ENCODE measurements at regions not wholly inside any gene's neighbourhood (a gene's known extent, or its start where the extent isn't known, plus 50 kb on each side); places are given as distances from the start of the nearest gene placed in this dataset.

DNA sequence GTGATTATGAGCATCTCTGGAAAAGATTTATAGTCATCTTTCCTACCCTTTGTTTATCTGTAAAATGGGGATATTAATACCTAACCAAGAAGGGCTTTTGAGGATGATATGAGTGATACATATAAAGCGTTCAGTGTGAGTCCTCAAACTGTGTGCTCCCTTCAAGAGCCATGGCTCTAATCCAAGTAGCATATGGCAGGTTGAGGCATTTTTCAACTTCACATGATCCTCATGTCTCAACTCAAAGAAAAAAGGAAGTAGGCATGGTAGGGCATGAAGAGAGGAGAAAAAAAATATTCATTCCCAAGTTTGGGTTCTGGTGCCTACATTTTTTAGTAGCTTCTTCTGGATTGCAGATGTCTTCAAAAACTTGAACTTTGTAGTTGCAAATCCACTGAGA lies 286.3 kb upstream of the ATP2B1 start:
- no peak for DNase-seq (ENCODE audit: low read depth)

GRCh38 chr12:89993632-89994031 lies 285.0 kb upstream of the ATP2B1 start:
- DNase-seq (ENCODE audit: low read depth): no peak

GRCh38 chr12:89992668-89993451 lies 284.2 kb upstream of the ATP2B1 start:
- DNase-seq (ENCODE audit: low read depth): no peak

GRCh38 chr12:89991807-89992590 lies 283.4 kb upstream of the ATP2B1 start:
- DNase-seq (ENCODE audit: low read depth): no peak

GRCh38 chr12:89988188-89988915 lies 279.7 kb upstream of the ATP2B1 start:
- DNase-seq (ENCODE audit: low read depth): no peak

DNA sequence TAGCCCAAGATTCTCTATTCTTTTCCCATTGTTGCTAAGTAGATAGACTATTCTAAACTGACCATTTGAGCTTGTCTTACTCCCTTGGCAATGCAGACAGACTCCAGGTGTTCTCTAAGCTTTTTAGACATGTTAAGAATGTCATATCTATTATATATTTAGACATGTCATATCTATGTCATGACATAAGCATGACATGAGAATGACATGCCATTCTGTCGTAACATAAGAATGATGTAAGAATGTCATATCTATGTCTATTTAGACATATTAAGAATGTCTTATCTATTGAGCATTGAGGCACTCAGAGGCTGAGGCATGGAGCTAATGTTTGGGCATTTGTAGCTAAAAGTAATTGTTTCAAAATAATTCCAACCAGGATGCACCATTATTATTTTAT lies 277.3 kb upstream of the ATP2B1 start:
- no peak for DNase-seq (ENCODE audit: low read depth)

- DNase-seq (ENCODE audit: low read depth): no peak
These were observed 276.2 kb upstream of the ATP2B1 start for GRCh38 chr12:89984846-89985245.

GRCh38 chr12:89983622-89984021 lies 275.0 kb upstream of the ATP2B1 start:
- DNase-seq (ENCODE audit: low read depth): no peak

DNA sequence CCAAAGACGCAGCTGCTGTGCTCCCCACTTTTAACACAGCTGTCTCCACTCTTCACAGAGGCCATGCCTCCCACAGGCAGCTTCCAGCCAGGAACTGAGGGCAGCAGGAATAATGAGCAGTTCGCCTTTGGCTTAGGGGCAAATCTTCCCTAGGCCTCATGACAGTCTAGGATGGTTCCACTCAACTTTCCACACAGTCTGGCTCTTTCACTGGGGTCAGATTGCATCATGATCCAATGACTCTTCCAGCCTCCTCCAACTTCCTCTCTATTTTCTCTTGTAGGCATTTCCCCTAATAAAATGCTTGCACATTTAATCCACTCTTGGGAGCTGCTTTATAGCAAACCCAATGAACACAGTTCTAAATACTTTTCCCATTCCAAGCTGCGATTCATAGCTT lies 271.6 kb upstream of the ATP2B1 start:
- DNase-seq (ENCODE audit: low read depth): peak; percentile 64

- peak; percentile 22 for DNase-seq (ENCODE audit: low read depth)
These were observed 268.9 kb upstream of the ATP2B1 start for GRCh38 chr12:89977405-89978085.

DNA sequence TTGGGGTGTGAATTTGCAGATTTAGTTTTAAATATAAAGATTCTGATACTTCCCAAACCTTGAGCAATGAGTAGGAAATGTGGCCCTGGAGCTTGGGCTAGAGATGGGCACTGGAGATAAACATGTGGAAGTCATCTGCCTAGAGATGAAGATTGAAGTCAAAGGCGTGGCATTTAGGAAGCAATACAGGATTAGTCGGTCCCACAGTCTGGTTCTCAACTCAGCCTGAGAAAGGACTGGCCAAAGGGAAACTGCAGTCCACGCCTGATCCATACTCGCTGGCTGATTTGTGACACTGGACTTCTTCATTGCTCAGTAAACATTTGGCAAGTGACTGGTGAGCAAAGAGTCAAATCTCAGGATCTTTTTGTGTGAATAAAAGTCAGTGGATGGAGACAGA lies 268.2 kb upstream of the ATP2B1 start:
- DNase-seq (ENCODE audit: low read depth): no peak

DNA sequence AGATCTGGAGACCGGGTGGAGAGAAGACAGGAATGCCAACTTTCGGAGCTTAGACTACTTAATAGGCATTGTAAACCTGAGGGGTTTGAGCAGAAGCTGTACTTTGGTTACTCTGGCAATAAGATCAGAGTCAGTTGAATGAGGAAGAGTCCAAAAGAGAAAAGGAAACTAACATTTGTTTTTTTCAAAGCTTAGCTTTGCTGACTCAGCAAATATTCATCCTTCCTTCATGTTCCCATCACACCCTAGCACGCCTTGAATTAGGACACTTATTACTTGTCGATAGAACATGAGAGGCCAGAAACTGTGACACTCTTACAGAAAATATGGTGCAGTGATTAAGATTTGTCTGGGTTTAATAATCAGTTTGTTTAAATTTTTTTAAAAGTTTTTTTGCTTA lies 266.9 kb upstream of the ATP2B1 start:
- no peak for DNase-seq (ENCODE audit: low read depth)

DNA sequence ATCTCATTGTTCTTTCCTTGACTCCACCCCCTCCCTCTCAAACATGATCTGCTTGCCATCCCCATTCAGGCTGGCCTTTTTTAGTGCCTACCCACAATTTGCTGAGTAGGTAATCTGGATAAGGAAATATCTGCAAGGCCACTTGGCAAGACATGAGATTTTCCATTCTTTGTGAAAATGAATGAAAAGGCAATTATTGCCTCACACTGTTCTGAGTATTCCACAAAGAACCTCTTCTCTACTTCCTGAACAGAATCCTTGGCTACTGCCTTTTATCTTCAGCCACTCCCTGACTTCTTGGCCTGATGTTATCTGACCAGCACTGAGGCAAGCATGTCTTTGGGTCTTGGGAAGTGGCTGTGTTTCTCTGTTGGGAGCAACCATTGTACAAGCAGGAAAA lies 263.2 kb upstream of the ATP2B1 start:
- DNase-seq (ENCODE audit: low read depth): peak; percentile 88

- no peak for DNase-seq (ENCODE audit: low read depth)
These were observed 262.1 kb upstream of the ATP2B1 start for GRCh38 chr12:89970722-89971121.

- no peak for DNase-seq (ENCODE audit: low read depth)
These were observed 260.5 kb upstream of the ATP2B1 start for GRCh38 chr12:89969093-89969492.

DNA sequence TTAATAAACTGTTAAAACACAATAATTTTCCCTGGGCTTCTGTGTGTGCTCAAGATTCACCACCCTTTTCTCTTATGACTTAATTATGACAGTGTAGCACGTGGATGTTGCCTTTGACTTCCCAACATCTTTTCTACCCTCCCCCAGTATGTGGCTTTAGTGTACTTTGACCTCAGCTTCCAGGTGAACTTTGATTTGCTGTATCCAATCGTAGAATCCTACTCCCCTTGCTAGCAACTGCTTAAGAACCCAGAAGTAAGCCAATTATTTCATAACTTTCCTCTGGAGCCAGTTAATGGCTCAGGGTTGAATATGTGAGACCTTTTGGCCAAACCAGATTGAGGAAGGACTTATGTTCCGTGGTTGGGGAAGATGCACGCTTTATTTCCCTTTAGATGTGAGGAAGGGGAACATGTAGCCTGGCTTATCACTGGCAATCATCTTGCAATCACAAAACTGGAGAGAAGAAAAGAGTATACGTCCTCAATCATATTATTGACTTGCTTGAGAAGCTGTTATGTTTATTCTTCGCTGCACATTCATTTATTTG lies 259.6 kb upstream of the ATP2B1 start:
- DNase-seq (ENCODE audit: low read depth): no peak

DNA sequence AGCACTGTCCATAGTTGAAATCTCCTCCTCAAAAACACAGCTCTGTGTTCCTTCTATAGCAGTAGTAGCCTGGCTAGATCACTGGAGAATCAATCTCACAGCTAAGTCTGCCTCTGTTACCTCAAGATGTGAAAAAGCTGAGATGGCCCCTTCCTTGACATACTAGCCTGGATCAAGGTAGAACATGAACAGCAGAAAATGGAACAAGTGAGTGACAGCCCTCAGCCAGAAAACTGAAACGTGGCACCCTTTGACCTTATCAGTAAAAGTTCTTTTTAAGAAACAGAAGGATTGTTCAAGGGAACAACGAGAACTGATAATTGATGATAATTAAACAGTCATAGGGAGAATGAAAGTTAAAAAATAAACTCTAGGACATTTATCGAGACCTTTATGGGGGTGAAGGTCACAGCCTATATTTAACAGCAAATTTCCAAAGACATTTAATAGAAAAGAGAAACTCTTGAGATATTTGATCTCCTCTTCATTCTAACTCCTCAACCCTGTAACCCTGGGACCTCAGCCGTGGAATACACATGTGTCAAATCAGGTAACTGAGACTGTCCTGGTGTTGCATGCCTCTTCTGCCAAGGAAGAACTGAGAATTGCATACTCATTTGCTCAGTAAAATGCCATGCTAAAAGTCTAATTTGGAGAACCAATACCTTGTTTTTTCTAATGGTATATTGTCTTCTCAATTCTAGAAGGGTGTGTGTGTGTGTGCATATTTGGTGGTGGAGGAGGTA lies 258.0 kb upstream of the ATP2B1 start:
- no peak for DNase-seq (ENCODE audit: low read depth)

GRCh38 chr12:89965993-89966392 lies 257.4 kb upstream of the ATP2B1 start:
- DNase-seq (ENCODE audit: low read depth): no peak

DNA sequence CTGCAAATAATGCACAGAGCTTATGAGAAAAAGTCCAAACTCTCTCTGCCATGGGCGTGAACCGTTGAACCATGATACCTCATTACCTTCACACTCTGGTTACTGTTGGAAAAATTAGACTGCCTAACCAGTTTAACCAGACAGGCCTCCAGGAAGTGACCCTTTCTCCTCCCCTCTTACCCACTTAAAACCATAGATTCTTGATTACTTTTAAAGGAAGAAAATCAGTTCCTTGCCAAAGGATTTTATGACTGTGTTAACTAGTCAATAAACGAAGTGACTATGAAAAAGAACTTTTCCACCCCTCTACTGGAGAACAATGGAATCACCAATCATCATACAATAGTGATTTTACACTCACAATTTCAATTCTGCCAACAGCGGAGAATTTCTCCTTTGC lies 254.0 kb upstream of the ATP2B1 start:
- DNase-seq (ENCODE audit: low read depth): no peak

DNA sequence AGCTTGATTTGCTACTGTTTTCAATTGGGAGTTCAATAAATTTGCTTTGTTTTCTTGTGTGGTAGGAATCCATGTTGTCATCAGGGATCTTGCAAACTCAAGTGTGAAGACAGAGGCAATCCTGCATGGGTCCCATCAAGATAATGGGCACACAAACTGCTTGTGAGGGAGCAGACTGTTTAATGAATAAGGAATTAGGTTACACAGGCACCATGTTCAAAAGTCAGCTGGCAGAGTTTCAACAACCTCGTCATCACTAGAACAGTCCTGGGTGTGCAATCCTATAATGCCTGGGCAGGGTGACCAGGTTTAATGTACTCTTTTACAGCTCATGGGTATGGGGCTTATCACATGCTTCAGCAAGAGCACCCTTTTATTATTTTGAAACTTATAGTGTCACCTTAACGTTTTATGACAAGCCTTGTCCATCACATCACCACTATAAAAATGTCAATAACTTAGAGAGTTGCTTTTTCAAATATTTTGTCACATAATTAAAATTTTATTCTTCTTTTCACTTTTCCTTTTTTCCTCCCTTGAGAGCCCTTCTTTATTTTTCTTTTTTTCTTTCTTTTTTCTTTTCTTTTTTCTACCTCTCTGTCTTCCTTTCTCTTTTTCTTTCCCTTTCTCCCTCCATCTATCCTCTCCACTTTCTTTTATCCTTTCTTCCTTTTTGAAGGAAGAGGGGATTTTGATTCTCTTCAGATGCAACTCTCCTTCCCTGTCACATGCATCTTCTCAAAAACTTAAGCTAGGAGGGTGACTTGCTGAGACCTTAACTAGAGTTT lies 252.2 kb upstream of the ATP2B1 start:
- DNase-seq (ENCODE audit: low read depth): no peak

Measured in amniotic epithelial cell (primary cell).